ENCODE measurements at regions not wholly inside any gene's neighbourhood (a gene's known extent, or its start where the extent isn't known, plus 50 kb on each side); places are given as distances from the start of the nearest gene placed in this dataset.

DNA sequence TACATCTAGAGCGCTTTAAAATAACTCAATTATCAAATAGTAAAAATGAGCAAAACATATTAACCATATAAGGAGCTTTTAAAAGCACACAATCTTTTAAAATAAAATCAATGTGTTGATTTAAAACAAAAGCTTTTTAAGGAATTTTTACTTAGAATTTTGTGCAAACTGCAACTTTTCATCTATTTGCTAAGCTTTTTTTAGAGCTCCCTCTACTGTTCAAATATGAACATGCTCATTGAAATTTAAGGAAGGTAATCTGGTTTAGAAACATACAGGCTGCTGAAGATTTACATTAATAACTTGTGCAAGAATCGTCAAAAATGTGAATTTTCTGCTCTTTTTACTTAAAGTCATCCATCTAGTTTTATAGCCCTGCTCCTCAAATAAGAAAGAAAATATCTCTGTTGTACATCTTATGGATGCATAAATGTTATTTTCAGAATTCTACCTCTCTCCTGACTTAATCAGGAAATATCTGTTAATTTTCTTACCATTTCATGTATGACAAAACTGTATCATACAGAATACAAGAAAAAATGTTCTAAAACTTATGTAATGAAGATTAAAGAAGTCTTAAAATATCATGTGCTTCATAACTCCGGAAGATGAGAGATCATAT is 469.4 kb upstream of the ROBO2 start:
- no peak overlapping the region for H3K14ac ChIP-seq (ENCODE audit: low read length in 2 of 2)
- H4K91ac ChIP-seq (ENCODE audit: low read length): no peak overlapping the region
- no peak overlapping the region for H3K4ac ChIP-seq (ENCODE audit: low read depth in 1 of 2, low read length in 2 of 2)
- no peak overlapping the region for H2BK5ac ChIP-seq (ENCODE audit: low read depth, low read length, poor library complexity, severe bottlenecking)
- no CpG with 5 or more reads among the region's 3 CpGs for WGBS
- no peak overlapping the region for H3K27ac ChIP-seq (ENCODE audit: low read length, poor library complexity, severe bottlenecking)
- H4K8ac ChIP-seq (ENCODE audit: low read length): no peak overlapping the region
- no peaks in the 10 kb centered on the region for H3K79me1 ChIP-seq (replicated peaks; ENCODE audit: low read length, poor library complexity, severe bottlenecking)
- H3K9me3 ChIP-seq (ENCODE audit: control insufficient read depth, low read length): no peaks in the 10 kb centered on the region
- no peak overlapping the region for H2AK5ac ChIP-seq (ENCODE audit: low read length, severe bottlenecking)
- H3K23ac ChIP-seq (ENCODE audit: low read length in 2 of 2): no peak overlapping the region
- H3K27me3 ChIP-seq (ENCODE audit: control insufficient read depth in 1 of 2, insufficient read depth in 1 of 2, low read length in 2 of 2): no peaks in the 10 kb centered on the region
- no peak overlapping the region for H2BK15ac ChIP-seq (ENCODE audit: low read depth, poor library complexity, severe bottlenecking)
- no peak overlapping the region for H3K18ac ChIP-seq (ENCODE audit: low read depth in 1 of 2, low read length in 2 of 2)
- no peak overlapping the region for H2BK12ac ChIP-seq (ENCODE audit: low read length in 2 of 2)
- no peak overlapping the region for H3K9ac ChIP-seq (ENCODE audit: low read length)
- H3K36me3 ChIP-seq (ENCODE audit: control insufficient read depth in 1 of 2, insufficient read depth in 2 of 2, low read depth in 1 of 2, low read length in 2 of 2): no peaks in the 10 kb centered on the region
- no peak overlapping the region for H3K4me2 ChIP-seq (ENCODE audit: low read length, poor library complexity, severe bottlenecking)
- H2AFZ ChIP-seq (ENCODE audit: low read depth, low read length): no peak overlapping the region
- no peak overlapping the region for H2BK120ac ChIP-seq (ENCODE audit: low read depth, low read length)
- H3K4me3 ChIP-seq (ENCODE audit: insufficient read depth in 1 of 2, low read depth in 1 of 2, low read length in 2 of 2): no peak overlapping the region
- H3K4me1 ChIP-seq (ENCODE audit: control insufficient read depth, insufficient read depth, low read depth, low read length): no peaks in the 10 kb centered on the region
- peak; percentile 32 for DNase-seq

DNA sequence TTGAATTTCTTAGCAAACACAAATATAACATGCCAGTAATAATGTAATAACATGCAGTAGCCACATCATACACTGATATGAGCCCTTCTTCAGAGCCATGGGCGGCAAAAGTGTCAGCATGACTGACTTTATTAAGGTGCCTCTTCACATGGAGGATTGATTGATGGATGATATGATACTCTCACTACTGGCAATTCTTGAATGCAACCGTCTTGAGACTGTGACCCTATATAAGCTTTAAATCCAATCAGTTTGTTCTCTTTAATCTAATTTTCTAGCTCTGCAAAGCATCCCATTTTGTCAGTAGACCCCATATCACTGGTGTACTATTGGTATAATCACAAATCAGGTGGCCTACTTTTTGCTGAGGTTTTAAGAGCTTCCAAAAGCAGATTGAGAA is 463.7 kb upstream of the ROBO2 start:
- no peak overlapping the region for H2AFZ ChIP-seq (ENCODE audit: low read depth, low read length)
- H3K4me2 ChIP-seq (ENCODE audit: low read length, poor library complexity, severe bottlenecking): no peak overlapping the region
- H3K27me3 ChIP-seq (ENCODE audit: control insufficient read depth in 1 of 2, insufficient read depth in 1 of 2, low read length in 2 of 2): no peaks in the 10 kb centered on the region
- no peak overlapping the region for H3K4me3 ChIP-seq (ENCODE audit: insufficient read depth in 1 of 2, low read depth in 1 of 2, low read length in 2 of 2)
- no peak overlapping the region for H3K4ac ChIP-seq (ENCODE audit: low read depth in 1 of 2, low read length in 2 of 2)
- no peak overlapping the region for H2BK120ac ChIP-seq (ENCODE audit: low read depth, low read length)
- no peak overlapping the region for H4K8ac ChIP-seq (ENCODE audit: low read length)
- H2BK15ac ChIP-seq (ENCODE audit: low read depth, poor library complexity, severe bottlenecking): no peak overlapping the region
- H3K27ac ChIP-seq (ENCODE audit: low read length, poor library complexity, severe bottlenecking): no peak overlapping the region
- no peak for DNase-seq
- no peaks in the 10 kb centered on the region for H3K36me3 ChIP-seq (ENCODE audit: control insufficient read depth in 1 of 2, insufficient read depth in 2 of 2, low read depth in 1 of 2, low read length in 2 of 2)
- no peak overlapping the region for H3K14ac ChIP-seq (ENCODE audit: low read length in 2 of 2)
- H4K91ac ChIP-seq (ENCODE audit: low read length): no peak overlapping the region
- 71% methylated on average over 1 of the region's 2 CpGs for WGBS
- no peak overlapping the region for H3K18ac ChIP-seq (ENCODE audit: low read depth in 1 of 2, low read length in 2 of 2)
- no peaks in the 10 kb centered on the region for H3K79me1 ChIP-seq (replicated peaks; ENCODE audit: low read length, poor library complexity, severe bottlenecking)
- no peaks in the 10 kb centered on the region for H3K9me3 ChIP-seq (ENCODE audit: control insufficient read depth, low read length)
- H2AK5ac ChIP-seq (ENCODE audit: low read length, severe bottlenecking): no peak overlapping the region
- H3K23ac ChIP-seq (ENCODE audit: low read length in 2 of 2): no peak overlapping the region
- H2BK5ac ChIP-seq (ENCODE audit: low read depth, low read length, poor library complexity, severe bottlenecking): no peak overlapping the region
- H3K9ac ChIP-seq (ENCODE audit: low read length): no peak overlapping the region
- H2BK12ac ChIP-seq (ENCODE audit: low read length in 2 of 2): no peak overlapping the region
- H3K4me1 ChIP-seq (ENCODE audit: control insufficient read depth, insufficient read depth, low read depth, low read length): no peaks in the 10 kb centered on the region

DNA sequence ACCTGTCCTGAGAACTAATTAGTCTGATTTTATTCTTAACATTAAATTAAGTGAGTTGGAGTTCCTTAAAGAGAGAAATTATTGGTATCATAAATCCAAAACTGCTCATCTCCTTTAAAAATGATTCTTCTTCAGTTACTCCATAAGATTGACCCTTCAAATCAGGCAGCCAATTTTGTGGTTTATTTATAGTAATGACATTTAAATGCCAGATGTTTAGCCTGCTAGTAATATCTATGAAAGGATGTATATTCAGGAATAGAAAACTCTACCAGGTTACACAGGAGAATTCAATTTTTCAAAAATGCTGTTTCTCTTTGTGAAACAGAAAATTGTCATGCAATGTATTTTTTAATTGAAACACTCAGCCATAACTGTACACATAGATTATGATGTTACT is 457.8 kb upstream of the ROBO2 start:
- Histone ChIP-seq H3K36me3 (ENCODE audit: control insufficient read depth in 1 of 2, insufficient read depth in 2 of 2, low read depth in 1 of 2, low read length in 2 of 2) (no peaks in the 10 kb centered on the region), H4K91ac (ENCODE audit: low read length) (no peak overlapping the region), H3K4ac (ENCODE audit: low read depth in 1 of 2, low read length in 2 of 2) (no peak overlapping the region)

DNA sequence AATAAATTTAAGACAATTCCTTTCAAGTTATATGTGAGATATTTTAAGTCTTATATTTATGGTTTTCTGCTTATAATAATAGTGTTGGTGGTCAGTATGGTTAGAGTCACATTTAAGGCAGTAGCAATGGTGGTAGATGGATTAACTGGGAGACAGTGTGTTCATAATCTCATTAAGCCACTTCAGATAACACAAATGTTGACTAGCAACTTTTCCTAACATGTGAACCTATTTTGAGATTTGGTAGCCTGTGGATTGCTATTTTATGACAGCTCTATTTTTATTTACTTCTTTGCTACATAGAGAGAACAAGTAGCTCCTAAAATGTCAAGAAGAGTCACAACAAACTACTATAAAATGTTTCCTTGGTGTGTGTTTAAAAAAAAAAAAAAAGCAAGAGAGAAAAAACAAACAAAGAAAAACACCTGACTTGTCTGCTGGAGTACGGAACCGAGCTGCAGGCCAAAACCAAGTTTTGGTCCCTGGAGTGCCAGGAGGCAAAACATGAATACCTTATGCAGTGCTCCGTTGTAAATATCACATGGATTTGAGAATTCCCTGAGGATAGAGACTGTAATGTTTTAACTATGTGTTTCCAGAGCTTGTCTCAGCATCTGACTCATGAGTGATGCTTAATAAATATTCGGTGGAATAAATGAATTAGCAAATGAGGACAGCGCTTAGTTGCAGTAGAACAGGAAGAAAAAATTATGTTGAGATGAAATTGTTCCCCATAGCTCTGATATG is 457.1 kb upstream of the ROBO2 start:
- Histone ChIP-seq H4K91ac (ENCODE audit: low read length) (no peak overlapping the region), H2BK15ac (ENCODE audit: low read depth, poor library complexity, severe bottlenecking) (no peak overlapping the region), H2BK120ac (ENCODE audit: low read depth, low read length) (no peak overlapping the region), H4K8ac (ENCODE audit: low read length) (no peak overlapping the region), H3K9me3 (ENCODE audit: control insufficient read depth, low read length) (no peaks in the 10 kb centered on the region), H2BK5ac (ENCODE audit: low read depth, low read length, poor library complexity, severe bottlenecking) (no peak overlapping the region), H3K79me1 (replicated peaks; ENCODE audit: low read length, poor library complexity, severe bottlenecking) (no peaks in the 10 kb centered on the region), H3K14ac (ENCODE audit: low read length in 2 of 2) (no peak overlapping the region), H2BK12ac (ENCODE audit: low read length in 2 of 2) (no peak overlapping the region), H3K27ac (ENCODE audit: low read length, poor library complexity, severe bottlenecking) (no peak overlapping the region), H3K4me3 (ENCODE audit: insufficient read depth in 1 of 2, low read depth in 1 of 2, low read length in 2 of 2) (no peak overlapping the region), H3K18ac (ENCODE audit: low read depth in 1 of 2, low read length in 2 of 2) (no peak overlapping the region), H3K4ac (ENCODE audit: low read depth in 1 of 2, low read length in 2 of 2) (no peak overlapping the region), H3K36me3 (ENCODE audit: control insufficient read depth in 1 of 2, insufficient read depth in 2 of 2, low read depth in 1 of 2, low read length in 2 of 2) (no peaks in the 10 kb centered on the region), H2AK5ac (ENCODE audit: low read length, severe bottlenecking) (no peak overlapping the region), H3K23ac (ENCODE audit: low read length in 2 of 2) (no peak overlapping the region), H2AFZ (ENCODE audit: low read depth, low read length) (no peak overlapping the region), H3K4me1 (ENCODE audit: control insufficient read depth, insufficient read depth, low read depth, low read length) (no peaks in the 10 kb centered on the region), H3K27me3 (ENCODE audit: control insufficient read depth in 1 of 2, insufficient read depth in 1 of 2, low read length in 2 of 2) (no peaks in the 10 kb centered on the region), H3K9ac (ENCODE audit: low read length) (no peak overlapping the region), H3K4me2 (ENCODE audit: low read length, poor library complexity, severe bottlenecking) (no peak overlapping the region)
- 73% methylated on average over 5 of the region's 5 CpGs for WGBS
- DNase-seq: no peak

More for the DNA sequence above, 457.8 kb upstream of the ROBO2 start:
- no peaks in the 10 kb centered on the region for H3K9me3 ChIP-seq (ENCODE audit: control insufficient read depth, low read length)
- H3K14ac ChIP-seq (ENCODE audit: low read length in 2 of 2): no peak overlapping the region
- H2BK120ac ChIP-seq (ENCODE audit: low read depth, low read length): no peak overlapping the region
- no peak overlapping the region for H2AK5ac ChIP-seq (ENCODE audit: low read length, severe bottlenecking)
- no peak overlapping the region for H3K23ac ChIP-seq (ENCODE audit: low read length in 2 of 2)
- H2BK12ac ChIP-seq (ENCODE audit: low read length in 2 of 2): no peak overlapping the region
- H2BK5ac ChIP-seq (ENCODE audit: low read depth, low read length, poor library complexity, severe bottlenecking): no peak overlapping the region
- no peaks in the 10 kb centered on the region for H3K4me1 ChIP-seq (ENCODE audit: control insufficient read depth, insufficient read depth, low read depth, low read length)
- H3K18ac ChIP-seq (ENCODE audit: low read depth in 1 of 2, low read length in 2 of 2): no peak overlapping the region
- H3K9ac ChIP-seq (ENCODE audit: low read length): no peak overlapping the region
- DNase-seq: no peak
- H4K8ac ChIP-seq (ENCODE audit: low read length): no peak overlapping the region
- no peaks in the 10 kb centered on the region for H3K27me3 ChIP-seq (ENCODE audit: control insufficient read depth in 1 of 2, insufficient read depth in 1 of 2, low read length in 2 of 2)
- no peaks in the 10 kb centered on the region for H3K79me1 ChIP-seq (replicated peaks; ENCODE audit: low read length, poor library complexity, severe bottlenecking)
- H3K27ac ChIP-seq (ENCODE audit: low read length, poor library complexity, severe bottlenecking): no peak overlapping the region
- no peak overlapping the region for H3K4me3 ChIP-seq (ENCODE audit: insufficient read depth in 1 of 2, low read depth in 1 of 2, low read length in 2 of 2)
- no peak overlapping the region for H2AFZ ChIP-seq (ENCODE audit: low read depth, low read length)
- no peak overlapping the region for H2BK15ac ChIP-seq (ENCODE audit: low read depth, poor library complexity, severe bottlenecking)
- no peak overlapping the region for H3K4me2 ChIP-seq (ENCODE audit: low read length, poor library complexity, severe bottlenecking)

Measured in mesenchymal stem cell (in vitro differentiated cells and primary cell).